ENCODE measurements at regions not wholly inside any gene's neighbourhood (a gene's known extent, or its start where the extent isn't known, plus 50 kb on each side); places are given as distances from the start of the nearest gene placed in this dataset.

DNA sequence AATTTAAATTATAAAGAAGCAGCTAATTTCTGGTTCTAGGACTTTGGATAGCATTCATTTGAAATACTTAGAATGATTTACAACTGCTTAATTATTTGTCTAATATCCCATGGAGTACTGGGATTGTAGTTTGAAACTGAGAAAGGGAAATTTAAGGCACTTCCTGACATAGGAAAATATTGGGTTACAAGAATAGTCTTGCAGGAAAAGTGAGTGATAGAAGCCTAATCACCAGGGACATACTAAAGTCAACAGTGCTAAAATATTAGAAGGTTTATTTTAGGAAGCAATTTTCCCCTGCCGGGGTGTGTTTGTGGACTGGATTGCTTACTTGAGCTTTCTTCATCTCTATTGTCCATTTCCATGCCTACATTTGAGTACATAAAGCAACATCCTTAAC, 661.6 kb downstream of the ADGRL2 start:
- DNase-seq: no peak
- Histone ChIP-seq H3K27me3 (no peaks in the 10 kb centered on the region), H3K4me3 (no peak overlapping the region), H3K36me3 (no peaks in the 10 kb centered on the region), H3K4me1 (no peaks in the 10 kb centered on the region), H3K9me3 (no peaks in the 10 kb centered on the region), H3K27ac (no peak overlapping the region)
- TF ChIP-seq, protein P1, sequence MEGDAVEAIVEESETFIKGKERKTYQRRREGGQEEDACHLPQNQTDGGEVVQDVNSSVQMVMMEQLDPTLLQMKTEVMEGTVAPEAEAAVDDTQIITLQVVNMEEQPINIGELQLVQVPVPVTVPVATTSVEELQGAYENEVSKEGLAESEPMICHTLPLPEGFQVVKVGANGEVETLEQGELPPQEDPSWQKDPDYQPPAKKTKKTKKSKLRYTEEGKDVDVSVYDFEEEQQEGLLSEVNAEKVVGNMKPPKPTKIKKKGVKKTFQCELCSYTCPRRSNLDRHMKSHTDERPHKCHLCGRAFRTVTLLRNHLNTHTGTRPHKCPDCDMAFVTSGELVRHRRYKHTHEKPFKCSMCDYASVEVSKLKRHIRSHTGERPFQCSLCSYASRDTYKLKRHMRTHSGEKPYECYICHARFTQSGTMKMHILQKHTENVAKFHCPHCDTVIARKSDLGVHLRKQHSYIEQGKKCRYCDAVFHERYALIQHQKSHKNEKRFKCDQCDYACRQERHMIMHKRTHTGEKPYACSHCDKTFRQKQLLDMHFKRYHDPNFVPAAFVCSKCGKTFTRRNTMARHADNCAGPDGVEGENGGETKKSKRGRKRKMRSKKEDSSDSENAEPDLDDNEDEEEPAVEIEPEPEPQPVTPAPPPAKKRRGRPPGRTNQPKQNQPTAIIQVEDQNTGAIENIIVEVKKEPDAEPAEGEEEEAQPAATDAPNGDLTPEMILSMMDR (IDR thresholded peaks at IDR 0.05 in 4 of 5, conservative IDR thresholded peaks at IDR 0.05 in 1 of 5): no peak
- TF ChIP-seq POLR2A (IDR thresholded peaks at IDR 0.05): no peak
- ATAC-seq: no peak
- in situ Hi-C loops (cut with MboI; ENCODE audit: low sequenced_read_pairs in 4 of 4) (no loop called here), intact Hi-C loops (cut with DNase I; ENCODE audit: low total_unique reads) (no loop called here)

DNA sequence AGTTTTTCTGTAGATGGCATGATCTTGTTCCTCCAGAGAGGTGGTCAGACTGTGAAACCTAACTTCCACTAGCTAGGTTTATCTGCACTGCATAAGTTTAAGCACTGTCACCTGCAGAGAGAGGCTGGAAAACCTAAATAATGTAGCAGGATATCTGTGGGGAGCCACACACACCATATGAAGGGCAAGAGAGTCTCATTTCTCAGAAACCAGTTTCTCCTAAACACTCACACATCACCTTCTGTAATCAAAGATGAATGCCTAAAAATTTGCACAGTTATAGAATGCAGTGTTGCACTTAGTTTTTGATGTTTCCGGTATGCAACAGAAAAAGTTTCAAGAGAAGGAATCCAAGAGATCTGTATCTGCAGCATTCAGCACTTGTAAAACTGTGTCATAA, 654.6 kb downstream of the ADGRL2 start:
- TF ChIP-seq, protein P1 (IDR thresholded peaks at IDR 0.05 in 4 of 5, conservative IDR thresholded peaks at IDR 0.05 in 1 of 5): no peak
- Histone ChIP-seq H3K27ac (no peak overlapping the region), H3K4me3 (no peak overlapping the region), H3K9me3 (no peaks in the 10 kb centered on the region), H3K27me3 (no peaks in the 10 kb centered on the region), H3K36me3 (no peaks in the 10 kb centered on the region), H3K4me1 (no peaks in the 10 kb centered on the region)
- in situ Hi-C loops (cut with MboI; ENCODE audit: low sequenced_read_pairs in 4 of 4): no loop called here
- ATAC-seq: no peak
- intact Hi-C loops (cut with DNase I; ENCODE audit: low total_unique reads): no loop called here
- DNase-seq: no peak

DNA sequence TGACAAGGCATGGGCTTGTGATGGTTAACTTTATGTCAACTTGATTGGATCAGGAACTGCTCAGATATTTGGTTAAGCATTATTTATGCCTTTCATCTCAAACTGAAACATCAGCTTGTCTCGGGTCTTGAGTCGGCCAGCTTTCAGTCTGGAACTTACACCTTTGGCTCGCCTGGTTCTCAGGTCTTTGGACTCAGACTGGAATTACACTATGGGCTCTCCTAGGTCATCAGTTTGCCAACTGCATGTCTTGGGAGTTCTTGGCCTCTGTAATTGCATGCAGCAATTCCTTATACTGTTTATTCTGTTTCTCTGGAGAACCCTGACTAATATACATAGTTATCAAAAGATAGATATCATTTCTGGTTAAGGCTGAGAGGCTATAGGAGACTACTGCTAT, 653.7 kb downstream of the ADGRL2 start:
- Histone ChIP-seq H3K4me3 (no peak overlapping the region), H3K36me3 (no peaks in the 10 kb centered on the region), H3K27ac (no peak overlapping the region), H3K9me3 (no peaks in the 10 kb centered on the region), H3K4me1 (no peaks in the 10 kb centered on the region), H3K27me3 (no peaks in the 10 kb centered on the region)
- TF ChIP-seq POLR2A (IDR thresholded peaks at IDR 0.05): no peak
- TF ChIP-seq, protein P1 (IDR thresholded peaks at IDR 0.05 in 4 of 5, conservative IDR thresholded peaks at IDR 0.05 in 1 of 5): no peak
- no peak for ATAC-seq
- in situ Hi-C loops (cut with MboI; ENCODE audit: low sequenced_read_pairs in 4 of 4) (no loop called here), intact Hi-C loops (cut with DNase I; ENCODE audit: low total_unique reads) (no loop called here)
- no peak for DNase-seq

DNA sequence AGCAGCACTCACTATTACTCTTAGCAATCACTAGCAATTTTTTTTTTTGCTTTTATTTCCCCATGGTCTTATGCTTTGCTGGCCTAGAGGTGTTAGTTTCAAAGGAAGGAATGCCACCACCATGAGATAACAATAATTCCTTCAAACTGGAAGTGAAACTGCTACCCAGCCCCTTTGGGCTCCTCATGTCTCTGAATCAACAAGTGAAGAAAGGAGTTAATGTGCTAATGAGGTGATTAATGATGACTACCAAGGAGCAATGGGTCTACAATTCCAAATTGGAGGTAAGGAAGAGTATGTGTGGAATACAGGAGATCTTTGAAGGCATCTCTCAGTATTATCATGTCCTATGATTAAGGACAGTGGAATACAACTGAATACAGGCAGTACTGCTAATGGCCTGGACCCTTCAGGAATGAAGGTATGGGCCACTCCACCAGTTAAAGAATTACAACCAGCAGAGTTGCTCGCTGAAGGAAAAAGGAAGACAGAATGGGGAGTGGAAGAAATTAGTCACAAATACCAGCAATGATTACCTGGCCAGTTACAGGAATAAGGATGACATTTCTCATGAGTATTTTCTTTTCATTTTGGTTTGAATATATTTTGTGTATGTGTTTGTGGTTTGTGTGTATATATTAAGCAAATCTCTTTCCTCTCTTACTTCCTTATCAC, 652.9 kb downstream of the ADGRL2 start:
- Histone ChIP-seq H3K4me3 (no peak overlapping the region), H3K27ac (no peak overlapping the region), H3K9me3 (no peaks in the 10 kb centered on the region), H3K27me3 (no peaks in the 10 kb centered on the region), H3K4me1 (no peaks in the 10 kb centered on the region), H3K36me3 (no peaks in the 10 kb centered on the region)
- ATAC-seq: no peak
- no peak for DNase-seq
- TF ChIP-seq POLR2A (IDR thresholded peaks at IDR 0.05): no peak
- TF ChIP-seq, protein P1 (IDR thresholded peaks at IDR 0.05 in 4 of 5, conservative IDR thresholded peaks at IDR 0.05 in 1 of 5): no peak
- intact Hi-C loops (cut with DNase I; ENCODE audit: low total_unique reads) (no loop called here), in situ Hi-C loops (cut with MboI; ENCODE audit: low sequenced_read_pairs in 4 of 4) (no loop called here)

DNA sequence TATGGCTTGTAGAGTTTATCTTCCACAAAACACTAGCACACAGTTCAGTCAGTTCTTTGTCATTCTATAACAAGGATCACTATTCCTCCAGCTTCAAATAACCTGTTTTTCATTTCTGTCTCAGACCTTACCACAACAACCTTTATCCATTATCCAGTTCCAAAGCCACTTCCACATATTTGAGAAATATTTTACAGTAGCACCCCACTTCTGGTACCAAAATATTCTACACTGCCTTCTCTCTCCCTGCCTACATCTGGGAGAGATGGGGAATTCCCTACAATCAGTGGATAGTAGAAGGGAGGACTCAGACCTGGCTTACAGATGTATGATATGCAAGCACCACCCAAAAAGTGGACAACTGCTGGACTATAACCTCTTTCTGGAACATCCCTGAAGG, 651.4 kb downstream of the ADGRL2 start:
- no peak overlapping the region for H3K27ac ChIP-seq
- TF ChIP-seq, protein P1 (IDR thresholded peaks at IDR 0.05 in 4 of 5, conservative IDR thresholded peaks at IDR 0.05 in 1 of 5): no peak
- no peak for TF ChIP-seq POLR2A (IDR thresholded peaks at IDR 0.05)
- intact Hi-C loops (cut with DNase I; ENCODE audit: low total_unique reads): no loop called here
- no peak overlapping the region for H3K4me3 ChIP-seq
- H3K4me1 ChIP-seq: no peaks in the 10 kb centered on the region
- H3K27me3 ChIP-seq: no peaks in the 10 kb centered on the region
- ATAC-seq: no peak
- no peak for DNase-seq
- no peaks in the 10 kb centered on the region for H3K9me3 ChIP-seq
- in situ Hi-C loops (cut with MboI; ENCODE audit: low sequenced_read_pairs in 4 of 4): no loop called here
- H3K36me3 ChIP-seq: no peaks in the 10 kb centered on the region

All from gastrocnemius medialis (tissue), 4 donors.